RPMI7951 (cell line): ENCODE measurements at regions not wholly inside any gene's neighbourhood (a gene's known extent, or its start where the extent isn't known, plus 50 kb on each side); places are given as distances from the start of the nearest gene placed in this dataset.

Experiments
- DNase-seq: peaks from one replicate; pipeline ENCODE4 v3.0.0-alpha.2; 2012; ENCODE audit warnings: low read depth

DNA sequence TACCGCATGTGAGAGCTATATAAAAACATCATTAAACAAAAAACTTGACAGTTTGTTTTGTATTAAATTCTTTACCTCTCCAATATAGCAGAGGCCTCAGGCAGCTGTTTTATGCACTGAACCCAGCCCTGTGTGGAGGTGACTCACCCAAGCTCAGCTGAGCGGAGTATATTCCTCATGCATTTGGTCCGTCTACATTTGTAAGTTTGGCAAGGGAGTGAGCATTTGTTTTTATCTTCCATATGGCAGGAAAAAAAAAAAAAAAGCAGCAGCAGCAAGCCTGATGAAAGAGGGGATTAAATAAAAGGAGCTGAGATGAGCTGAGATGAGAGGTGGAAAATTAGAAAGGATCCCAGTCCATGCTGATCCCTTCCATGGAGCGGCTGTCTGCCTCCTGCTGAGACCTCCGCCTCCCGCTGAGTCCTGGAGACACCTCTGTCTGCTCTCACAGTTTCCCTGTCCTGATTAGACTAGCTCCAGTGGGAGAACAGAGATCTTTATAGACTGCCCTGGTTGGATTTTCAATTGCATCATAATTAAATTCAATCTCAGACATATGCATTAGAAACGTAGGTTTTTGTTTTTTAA, 112.0 kb upstream of the CTNND2 start:
- DNase-seq = no peak

- DNase-seq = no peak
These were observed 109.1 kb upstream of the CTNND2 start for GRCh38 chr5:12013351-12013750.

- DNase-seq = no peak
These were observed 99.4 kb upstream of the CTNND2 start for GRCh38 chr5:12003680-12004079.

GRCh38 chr5:11998397-11998796, 94.2 kb upstream of the CTNND2 start:
- DNase-seq = no peak

DNA sequence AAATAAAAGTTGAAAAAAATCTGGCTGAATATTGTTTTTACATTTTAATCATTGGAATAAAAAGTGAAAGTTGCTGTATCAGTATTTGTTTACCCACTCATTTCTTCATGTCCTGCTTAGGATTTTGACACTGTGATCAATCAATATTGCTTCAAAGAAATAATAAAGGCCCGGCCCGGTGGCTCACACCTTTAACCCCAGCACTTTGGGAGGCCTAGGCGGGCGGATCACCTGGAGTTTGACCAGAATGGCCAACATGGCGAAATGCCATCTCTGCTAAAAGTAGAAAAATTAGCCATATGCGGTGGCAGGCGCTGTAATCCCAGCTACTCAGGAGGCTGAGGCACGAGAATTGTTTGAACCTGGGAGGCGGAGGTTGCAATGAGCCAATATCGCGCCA, 93.7 kb upstream of the CTNND2 start:
- no peak for DNase-seq

DNA sequence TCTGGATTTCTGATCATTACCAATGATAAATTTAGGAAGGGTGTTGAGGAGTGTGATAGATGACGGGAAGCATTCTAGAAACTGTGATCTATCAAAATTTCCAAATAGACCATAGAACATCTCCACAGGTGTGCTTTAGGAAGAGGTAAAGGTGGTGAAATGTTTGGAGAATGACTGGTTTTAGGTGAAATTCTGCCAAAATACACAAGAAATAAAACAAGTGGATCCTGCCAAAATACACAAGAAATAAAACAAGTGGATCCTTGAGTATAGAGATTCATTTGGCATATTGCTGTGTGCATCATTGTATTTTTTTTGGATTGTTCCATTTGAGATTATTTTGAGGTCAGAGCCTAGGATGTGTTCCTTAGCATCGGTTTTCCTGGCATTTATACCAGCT, 88.3 kb upstream of the CTNND2 start:
- no peak for DNase-seq

DNA sequence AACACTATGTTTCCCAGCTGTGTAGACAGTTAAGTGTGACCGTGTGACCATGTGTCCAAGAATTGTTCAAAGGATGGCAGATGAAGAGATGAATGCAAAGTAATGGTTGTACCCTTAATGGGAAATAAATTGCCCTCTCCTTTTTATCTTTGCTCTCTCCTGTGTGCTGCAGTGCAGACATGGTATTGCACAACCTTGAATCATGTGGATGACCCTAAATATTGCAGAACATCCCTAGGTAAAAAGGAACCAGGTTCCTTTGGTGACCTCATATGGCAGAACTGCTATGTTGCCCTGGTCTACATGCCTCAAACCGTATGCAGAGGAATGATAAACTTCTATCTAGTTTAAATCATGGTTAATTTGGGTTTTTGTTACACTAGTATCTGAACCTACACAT, 81.7 kb upstream of the CTNND2 start:
- no peak for DNase-seq

DNA sequence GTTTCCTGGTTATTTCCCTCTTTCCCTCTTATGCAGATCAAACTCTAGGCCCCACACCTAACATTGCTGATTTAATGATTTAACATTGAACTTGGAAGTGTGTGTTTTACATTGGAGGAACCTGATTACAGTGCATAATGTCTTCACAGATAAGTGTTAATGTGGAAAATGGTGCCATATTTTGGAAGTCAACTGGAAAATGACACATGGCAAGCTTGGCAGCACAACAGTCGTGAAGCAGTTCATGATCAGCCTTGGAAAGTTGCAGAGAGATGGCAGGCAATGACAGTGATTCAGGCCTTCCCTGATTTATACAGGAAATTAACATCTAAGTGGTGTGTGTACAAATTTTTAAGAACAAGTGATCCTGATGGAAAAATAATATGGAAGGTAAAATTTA, 80.0 kb upstream of the CTNND2 start:
- DNase-seq = no peak

GRCh38 chr5:11981986-11982385, 77.7 kb upstream of the CTNND2 start:
- DNase-seq = no peak

DNA sequence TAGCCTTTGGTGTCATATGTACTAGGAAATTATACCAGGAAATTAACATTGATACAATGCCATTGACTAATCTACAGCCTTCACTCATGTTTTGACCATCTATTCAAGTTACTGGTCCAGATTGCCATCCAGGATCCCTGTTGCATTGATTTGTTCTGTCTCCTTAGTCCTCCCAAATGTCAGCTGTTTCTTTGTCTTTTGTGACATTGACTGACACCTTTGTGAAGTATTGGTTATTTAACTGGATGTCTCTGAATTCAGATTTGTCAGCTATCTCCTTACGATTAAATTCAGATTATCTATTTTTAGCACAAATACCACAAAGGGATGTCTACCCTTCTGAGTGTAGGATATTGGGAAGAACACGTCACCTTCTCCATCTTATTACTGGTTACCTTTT, 73.7 kb upstream of the CTNND2 start:
- DNase-seq = no peak

- DNase-seq = no peak
These were observed 69.2 kb upstream of the CTNND2 start for GRCh38 chr5:11973469-11973868.

DNA sequence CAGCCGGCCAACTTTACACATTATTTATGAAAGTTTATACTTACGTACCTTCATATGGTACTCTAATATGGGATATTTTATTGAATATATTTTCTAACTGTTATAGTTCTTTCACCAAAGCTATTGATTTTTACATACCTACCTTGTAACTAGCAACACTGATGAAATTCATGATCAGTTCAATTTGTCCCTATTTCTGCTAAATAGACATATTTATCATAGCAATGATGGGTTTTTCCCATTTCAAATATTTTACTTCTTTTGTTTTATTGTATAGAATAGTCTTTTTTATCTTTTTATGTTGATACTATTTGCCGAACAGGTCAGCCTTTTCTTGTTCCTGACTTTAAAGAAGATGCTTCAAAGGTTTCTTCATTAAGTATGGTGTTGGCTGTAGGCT, 59.0 kb upstream of the CTNND2 start:
- no peak for DNase-seq

- no peak for DNase-seq
These were observed 57.9 kb upstream of the CTNND2 start for GRCh38 chr5:11962122-11962521.

GRCh38 chr5:11958321-11958720, 54.1 kb upstream of the CTNND2 start:
- DNase-seq = no peak

DNA sequence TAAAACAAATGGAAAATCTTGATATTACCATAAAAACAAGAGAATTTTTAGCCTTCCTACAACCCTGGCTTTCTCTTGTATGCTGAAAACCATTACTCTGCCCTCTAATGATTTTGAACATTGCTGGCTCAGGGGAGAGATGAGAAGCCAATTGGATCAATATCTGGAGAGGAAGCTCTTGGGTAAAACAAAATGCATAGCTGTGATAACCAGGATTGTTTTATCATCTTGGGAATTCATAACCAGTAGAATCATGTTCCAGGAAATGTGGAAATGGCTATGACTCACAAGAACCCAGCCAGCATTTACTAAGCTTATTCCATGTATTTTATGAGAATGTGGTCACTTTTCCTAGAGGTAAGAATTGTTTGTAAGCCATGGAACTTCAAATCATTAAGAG, 51.1 kb upstream of the CTNND2 start:
- DNase-seq = no peak
